HuH-7.5 (cell line): ENCODE measurements at regions not wholly inside any gene's neighbourhood (a gene's known extent, or its start where the extent isn't known, plus 50 kb on each side); places are given as distances from the start of the nearest gene placed in this dataset.
"Not testable (repeated sequence)": the region's sequence is repeated elsewhere in the genome, so short reads cannot be mapped to it uniquely, and the experiment has no call there.

Experiments
- DNase-seq: peaks from one replicate; pipeline ENCODE4 v3.0.0; 2011; ENCODE audit warnings: low spot score

DNA sequence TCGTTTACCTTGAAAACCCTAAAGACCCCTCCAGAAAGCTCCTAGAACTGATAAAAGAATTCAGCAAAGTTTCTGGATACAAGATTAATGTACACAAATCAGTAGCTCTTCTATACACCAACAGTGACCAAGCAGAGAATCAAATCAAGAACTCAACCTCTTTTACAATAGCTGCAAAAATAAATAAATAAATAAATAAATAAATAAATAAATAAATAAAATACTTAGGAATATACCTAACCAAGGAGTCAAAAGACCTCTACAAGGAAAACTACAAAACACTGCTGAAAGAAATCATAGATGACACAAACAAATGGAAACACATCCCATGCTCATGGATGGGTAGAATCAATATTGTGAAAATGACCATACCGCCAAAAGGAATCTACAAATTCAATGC is 186.8 kb upstream of the EOLA2 start:
- not testable (repeated sequence) for DNase-seq

DNA sequence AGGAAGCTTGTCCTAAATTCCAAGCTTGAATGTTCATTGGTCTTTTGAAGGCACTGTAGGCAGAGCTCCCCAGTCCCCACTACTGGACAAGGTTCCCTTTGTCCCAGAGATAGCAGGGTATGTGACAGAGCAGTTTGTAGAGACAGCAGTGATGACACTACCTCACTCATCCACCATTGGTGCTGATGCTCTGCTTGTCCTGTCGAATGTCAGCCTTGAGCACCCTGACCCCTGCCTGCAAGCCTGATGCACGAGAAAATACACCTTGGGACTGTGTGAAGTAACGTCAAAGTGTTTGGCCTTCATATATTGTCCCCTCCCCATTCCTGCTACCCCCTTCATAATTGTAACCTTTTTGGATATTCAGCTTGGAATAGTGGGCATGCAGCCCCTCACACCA is 188.9 kb upstream of the EOLA2 start:
- DNase-seq, result no peak

DNA sequence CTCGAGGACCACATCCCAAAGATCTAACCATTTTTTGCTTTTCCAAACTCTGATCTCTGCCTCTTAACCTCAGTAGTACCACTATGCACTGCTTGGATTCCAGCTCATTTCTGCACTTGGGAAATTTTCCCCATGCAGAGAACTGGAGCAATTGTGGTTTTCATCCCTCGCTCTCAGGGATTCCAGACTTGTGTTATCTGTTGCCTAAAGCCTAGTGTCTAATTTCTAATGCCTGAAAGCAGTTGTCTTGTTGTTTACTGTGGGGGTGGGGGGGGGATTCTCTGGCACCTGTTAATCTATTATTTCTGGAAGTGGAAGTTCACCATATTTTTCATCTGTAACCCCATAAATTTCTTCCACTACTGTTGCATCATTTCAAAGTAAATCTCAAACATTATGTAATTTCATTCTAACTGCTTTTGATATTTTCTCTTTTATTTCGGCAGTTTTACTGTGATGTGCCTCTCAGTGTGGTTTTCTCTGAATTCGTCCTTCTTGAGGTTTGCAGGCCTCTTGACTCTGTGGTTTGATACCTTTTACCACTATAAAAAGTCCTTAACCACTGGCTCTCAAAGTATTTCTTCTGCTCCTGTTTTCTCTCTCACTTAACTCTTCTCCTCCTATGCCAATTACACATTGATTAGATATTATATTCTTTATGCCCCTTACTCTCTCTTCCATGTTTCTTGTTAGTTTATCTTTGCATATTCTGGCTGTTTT is 205.6 kb upstream of the EOLA2 start:
- no peak for DNase-seq

DNA sequence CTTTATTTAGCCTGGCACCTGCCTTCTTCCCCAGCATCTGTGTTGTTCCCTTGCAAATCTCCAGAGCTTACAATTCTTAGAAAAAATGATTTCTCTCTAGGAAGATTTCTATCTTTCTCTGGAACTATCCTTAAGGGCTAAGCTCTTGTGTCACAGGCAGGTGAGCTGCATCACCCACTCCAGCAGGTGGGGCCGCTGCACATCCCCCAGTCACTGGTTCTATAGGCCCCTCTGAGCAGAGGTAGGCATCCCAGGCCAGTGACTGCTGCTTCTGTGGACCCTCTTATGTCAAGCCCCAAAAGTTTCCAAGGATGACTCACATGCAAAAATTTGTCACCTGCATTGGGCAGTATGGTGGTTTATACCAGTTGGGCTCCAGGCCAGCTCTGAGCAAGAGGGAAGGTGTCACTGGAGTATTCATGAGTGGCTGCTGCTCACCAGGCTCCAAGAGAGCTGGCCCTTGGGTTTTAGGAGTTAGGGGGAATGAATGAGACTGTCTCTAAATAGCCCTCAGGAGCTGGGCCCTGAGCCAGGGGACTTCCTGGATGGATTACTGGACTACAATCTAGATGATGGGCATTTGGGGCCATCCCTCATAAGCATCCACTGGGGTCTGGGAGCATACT is 208.1 kb upstream of the EOLA2 start:
- DNase-seq, result no peak

GRCh38 chrX:150148749-150149672 is 210.7 kb upstream of the EOLA2 start:
- DNase-seq, result no peak

- DNase-seq, result no peak
Observed at GRCh38 chrX:150150076-150150779, 211.9 kb upstream of the EOLA2 start.

DNA sequence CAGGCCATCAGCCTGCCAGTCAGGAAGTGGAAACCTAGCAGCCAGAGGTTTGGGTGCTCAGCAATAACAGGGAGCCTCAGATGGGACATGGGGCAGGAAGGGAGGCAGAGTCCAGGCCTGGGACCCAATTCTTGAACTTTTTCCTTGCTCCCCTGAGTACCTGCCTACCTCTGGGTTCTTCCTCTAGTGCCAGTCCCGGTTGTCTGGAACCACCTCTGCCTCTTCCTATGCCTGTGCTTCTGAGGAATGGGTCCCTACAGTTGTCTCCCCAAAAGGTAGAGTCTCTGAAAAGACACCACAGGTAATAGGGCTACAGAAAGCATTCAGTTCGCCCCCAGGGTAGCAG is 212.4 kb upstream of the MAMLD1 start:
- DNase-seq, result no peak

DNA sequence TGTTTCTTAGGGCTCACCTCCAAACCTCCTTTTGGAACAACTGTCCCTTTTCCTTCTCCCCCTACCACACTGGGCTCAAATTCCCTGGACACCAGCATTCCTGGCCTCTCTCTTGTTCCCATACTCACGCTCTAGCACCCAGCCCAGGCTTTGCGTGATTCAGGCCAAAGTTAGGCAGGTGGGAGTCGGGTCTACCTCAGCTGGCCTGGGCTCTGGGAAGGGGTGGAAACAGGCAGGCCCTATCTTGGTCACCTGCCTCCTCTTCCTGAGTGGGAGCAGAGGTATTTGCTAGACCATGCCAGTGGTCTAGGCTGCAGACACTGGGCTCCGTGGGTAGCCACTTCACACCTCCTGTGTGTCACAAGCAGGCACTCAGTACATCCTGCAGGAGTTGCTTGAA is 211.1 kb upstream of the MAMLD1 start:
- no peak for DNase-seq

DNA sequence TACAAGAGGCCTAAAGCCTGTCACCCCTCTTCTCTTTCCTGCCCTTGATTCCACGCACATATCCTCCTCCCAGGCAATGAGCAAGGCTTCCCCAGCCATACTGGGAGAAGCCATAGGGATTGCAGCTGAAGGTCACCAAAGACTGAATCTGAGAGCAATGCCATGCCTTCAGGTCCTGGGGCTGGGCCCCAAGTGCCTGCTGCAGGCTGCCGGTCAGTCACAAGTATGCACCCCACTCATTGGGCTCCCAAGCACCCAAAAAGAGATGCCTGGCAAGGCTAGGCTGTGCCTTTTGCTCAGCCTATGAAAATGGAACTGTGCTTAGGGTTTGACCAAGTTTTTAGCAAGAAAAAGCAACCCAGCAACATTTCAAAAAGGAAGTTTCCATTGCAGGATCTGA is 210.6 kb upstream of the MAMLD1 start:
- DNase-seq, result no peak

GRCh38 chrX:150155436-150156035 is 207.6 kb upstream of the MAMLD1 start:
- no peak for DNase-seq

DNA sequence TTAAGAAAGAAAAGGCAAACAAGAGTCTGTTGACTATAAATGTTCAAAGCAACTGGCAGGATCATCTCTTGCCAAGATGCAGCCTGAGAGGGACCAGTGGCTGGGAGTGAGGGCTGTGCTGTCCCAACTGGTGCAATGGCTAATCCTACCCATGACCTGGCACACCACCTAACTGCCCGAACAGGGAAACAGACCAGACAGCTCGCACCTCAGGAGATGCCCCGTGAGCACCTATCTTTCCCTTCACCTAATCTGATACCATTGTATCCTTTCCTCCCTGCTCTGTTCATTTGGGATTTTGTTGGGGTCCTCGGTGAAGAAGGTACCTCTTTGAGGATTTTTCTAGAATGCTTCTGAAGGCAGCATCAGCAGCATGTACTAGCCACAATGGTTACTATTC is 206.5 kb upstream of the MAMLD1 start:
- DNase-seq, result no peak

DNA sequence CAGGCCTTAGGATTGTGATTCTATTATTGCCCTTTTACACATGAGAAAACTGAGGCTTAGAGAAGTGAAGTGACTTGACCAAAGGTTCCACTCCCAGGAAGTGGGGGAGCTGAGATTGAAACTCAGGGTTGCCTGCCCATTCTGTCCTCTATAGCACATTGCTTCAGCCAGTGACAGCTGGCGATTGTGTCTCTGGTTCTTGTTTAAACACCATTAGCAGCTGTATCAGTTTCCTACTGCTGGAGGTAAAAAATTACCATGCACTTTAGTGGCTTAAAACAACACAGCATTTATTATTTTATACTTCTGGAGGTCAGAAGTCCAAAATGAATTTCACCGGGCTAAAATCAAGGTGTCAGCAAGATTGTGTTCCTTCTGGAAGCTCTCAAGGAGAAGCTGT is 205.8 kb upstream of the MAMLD1 start:
- no peak for DNase-seq

GRCh38 chrX:150158554-150159332 is 204.4 kb upstream of the MAMLD1 start:
- DNase-seq, result no peak

GRCh38 chrX:150159537-150159936 is 203.6 kb upstream of the MAMLD1 start:
- DNase-seq, result no peak

GRCh38 chrX:150160656-150161055 is 202.5 kb upstream of the MAMLD1 start:
- DNase-seq, result no peak

- DNase-seq, result no peak
Observed at GRCh38 chrX:150161193-150161592, 201.9 kb upstream of the MAMLD1 start.

DNA sequence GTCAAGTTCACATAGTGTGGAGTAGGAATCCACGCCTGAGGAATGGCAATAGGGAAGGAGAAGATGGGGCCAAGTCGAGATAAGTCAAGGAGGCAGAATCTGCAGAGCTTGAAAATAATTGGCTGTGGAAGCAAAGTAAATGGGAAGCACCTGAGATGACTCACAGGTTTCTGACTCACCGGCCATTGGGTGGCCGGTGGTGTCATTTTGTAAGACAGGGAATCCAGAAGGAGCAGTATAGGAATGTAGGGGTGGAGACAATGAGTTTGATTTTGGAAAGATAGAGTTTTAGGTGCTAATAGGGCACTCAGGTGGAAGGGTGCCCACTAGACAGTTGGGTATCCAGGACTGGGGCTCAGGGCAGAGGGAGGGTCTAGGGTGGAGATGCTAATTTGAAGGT is 201.0 kb upstream of the MAMLD1 start:
- DNase-seq, result no peak

- no peak for DNase-seq
Observed at GRCh38 chrX:150163221-150163930, 199.7 kb upstream of the MAMLD1 start.

- DNase-seq, result no peak
Observed at GRCh38 chrX:150163956-150164726, 199.0 kb upstream of the MAMLD1 start.
